ENCODE measurements at regions not wholly inside any gene's neighbourhood (a gene's known extent, or its start where the extent isn't known, plus 50 kb on each side); places are given as distances from the start of the nearest gene placed in this dataset.

GRCh38 chr10:120145107-120145506, 252.6 kb downstream of the SEC23IP start:
- no peak for DNase-seq
- ChIA-PET CTCF (no interaction called here), POLR2A (no interaction called here)
- Histone ChIP-seq H3K4me1 (ENCODE audit: insufficient read depth, low read length) (no peaks in the 10 kb centered on the region), H3K9me3 (ENCODE audit: low read length) (no peaks in the 10 kb centered on the region), H3K36me3 (ENCODE audit: insufficient read depth, low read length) (no peaks in the 10 kb centered on the region), H3K27ac (ENCODE audit: low read depth, low read length) (no peak overlapping the region), H3K4me3 (ENCODE audit: low read length) (no peak overlapping the region), H3K27me3 (ENCODE audit: insufficient read depth, low read length, poor library complexity, severe bottlenecking) (no peaks in the 10 kb centered on the region)
- Mint-ChIP-seq H3K36me3 (no peaks in the 10 kb centered on the region), H3K4me3 (no peak overlapping the region), H3K27ac (no peak overlapping the region), H3K4me1 (no peaks in the 10 kb centered on the region), H3K27me3 (peaks cover 0 to 16% of the 10 kb centered on the region in 2 donors), H3K9me3 (no peaks in the 10 kb centered on the region)

GRCh38 chr10:120156614-120157274, 264.2 kb downstream of the SEC23IP start:
- DNase-seq, result no peak
- CTCF ChIA-PET, result no interaction called here
- no peaks in the 10 kb centered on the region for H3K9me3 ChIP-seq (ENCODE audit: low read length)
- no peak overlapping the region for H3K4me3 ChIP-seq (ENCODE audit: low read length)
- H3K36me3 ChIP-seq (ENCODE audit: insufficient read depth, low read length), result no peaks in the 10 kb centered on the region
- peaks cover 4 to 8% (median 6%) of the 10 kb centered on the region in 5 donors for H3K9me3 Mint-ChIP-seq
- POLR2A ChIA-PET, result no interaction called here
- H3K27ac ChIP-seq (ENCODE audit: low read depth, low read length), result no peak overlapping the region
- H3K27me3 ChIP-seq (ENCODE audit: insufficient read depth, low read length, poor library complexity, severe bottlenecking), result no peaks in the 10 kb centered on the region
- peaks cover 4 to 10% of the 10 kb centered on the region in 2 donors for H3K27me3 Mint-ChIP-seq
- no peaks in the 10 kb centered on the region for H3K4me1 Mint-ChIP-seq
- no peaks in the 10 kb centered on the region for H3K4me1 ChIP-seq (ENCODE audit: insufficient read depth, low read length)
- H3K36me3 Mint-ChIP-seq, result no peaks in the 10 kb centered on the region
- H3K4me3 Mint-ChIP-seq, result no peak overlapping the region
- H3K27ac Mint-ChIP-seq, result no peak overlapping the region

- peaks cover 0 to 2% (median 0%) of the 10 kb centered on the region in 5 donors for H3K9me3 Mint-ChIP-seq
- Histone ChIP-seq H3K9me3 (ENCODE audit: low read length) (no peaks in the 10 kb centered on the region), H3K4me3 (ENCODE audit: low read length) (no peak overlapping the region), H3K27me3 (ENCODE audit: insufficient read depth, low read length, poor library complexity, severe bottlenecking) (no peaks in the 10 kb centered on the region), H3K36me3 (ENCODE audit: insufficient read depth, low read length) (no peaks in the 10 kb centered on the region), H3K27ac (ENCODE audit: low read depth, low read length) (no peak overlapping the region), H3K4me1 (ENCODE audit: insufficient read depth, low read length) (no peaks in the 10 kb centered on the region)
- ChIA-PET CTCF (no interaction called here), POLR2A (no interaction called here)
- no peak for DNase-seq
- H3K4me3 Mint-ChIP-seq, result no peak overlapping the region
- H3K27me3 Mint-ChIP-seq, result peaks cover 0 to 6% of the 10 kb centered on the region in 2 donors
- no peaks in the 10 kb centered on the region for H3K4me1 Mint-ChIP-seq
- no peak overlapping the region for H3K27ac Mint-ChIP-seq
- H3K36me3 Mint-ChIP-seq, result no peaks in the 10 kb centered on the region
Observed at GRCh38 chr10:120161111-120161510, 268.6 kb downstream of the SEC23IP start.

- Histone ChIP-seq H3K27ac (ENCODE audit: low read depth, low read length) (no peak overlapping the region), H3K27me3 (ENCODE audit: insufficient read depth, low read length, poor library complexity, severe bottlenecking) (no peaks in the 10 kb centered on the region), H3K4me3 (ENCODE audit: low read length) (no peak overlapping the region), H3K4me1 (ENCODE audit: insufficient read depth, low read length) (no peaks in the 10 kb centered on the region), H3K36me3 (ENCODE audit: insufficient read depth, low read length) (no peaks in the 10 kb centered on the region), H3K9me3 (ENCODE audit: low read length) (no peaks in the 10 kb centered on the region)
- DNase-seq, result no peak
- H3K27ac Mint-ChIP-seq, result no peak overlapping the region
- H3K4me3 Mint-ChIP-seq, result no peak overlapping the region
- H3K27me3 Mint-ChIP-seq, result peaks cover 0 to 7% of the 10 kb centered on the region in 2 donors
- CTCF ChIA-PET, result no interaction called here
- no peaks in the 10 kb centered on the region for H3K36me3 Mint-ChIP-seq
- H3K4me1 Mint-ChIP-seq, result no peaks in the 10 kb centered on the region
- POLR2A ChIA-PET, result no interaction called here
- peaks cover 0 to 2% (median 0%) of the 10 kb centered on the region in 5 donors for H3K9me3 Mint-ChIP-seq
Observed at GRCh38 chr10:120162471-120162870, 269.9 kb downstream of the SEC23IP start.

GRCh38 chr10:120172356-120172755, 279.8 kb downstream of the SEC23IP start:
- H3K4me1 ChIP-seq (ENCODE audit: insufficient read depth, low read length), result no peaks in the 10 kb centered on the region
- POLR2A ChIA-PET, result no interaction called here

GRCh38 chr10:120174491-120174890, 282.0 kb downstream of the SEC23IP start:
- Mint-ChIP-seq H3K4me1 (no peaks in the 10 kb centered on the region), H3K27me3 (peaks cover 3 to 34% of the 10 kb centered on the region in 2 donors), H3K36me3 (no peaks in the 10 kb centered on the region), H3K4me3 (no peak overlapping the region), H3K27ac (no peak overlapping the region), H3K9me3 (no peaks in the 10 kb centered on the region)
- H3K27me3 ChIP-seq (ENCODE audit: insufficient read depth, low read length, poor library complexity, severe bottlenecking), result no peaks in the 10 kb centered on the region
- DNase-seq, result no peak
- H3K4me1 ChIP-seq (ENCODE audit: insufficient read depth, low read length), result no peaks in the 10 kb centered on the region
- POLR2A ChIA-PET, result no interaction called here
- CTCF ChIA-PET, result no interaction called here
- no peaks in the 10 kb centered on the region for H3K9me3 ChIP-seq (ENCODE audit: low read length)
- H3K27ac ChIP-seq (ENCODE audit: low read depth, low read length), result no peak overlapping the region
- no peak overlapping the region for H3K4me3 ChIP-seq (ENCODE audit: low read length)
- no peaks in the 10 kb centered on the region for H3K36me3 ChIP-seq (ENCODE audit: insufficient read depth, low read length)

More at GRCh38 chr10:120172356-120172755, 279.8 kb downstream of the SEC23IP start:
- no peaks in the 10 kb centered on the region for H3K36me3 Mint-ChIP-seq
- H3K27ac ChIP-seq (ENCODE audit: low read depth, low read length), result no peak overlapping the region
- CTCF ChIA-PET, result no interaction called here
- H3K9me3 ChIP-seq (ENCODE audit: low read length), result no peaks in the 10 kb centered on the region
- no peak for DNase-seq
- H3K9me3 Mint-ChIP-seq, result no peaks in the 10 kb centered on the region
- peaks cover 5 to 21% of the 10 kb centered on the region in 2 donors for H3K27me3 Mint-ChIP-seq
- H3K27me3 ChIP-seq (ENCODE audit: insufficient read depth, low read length, poor library complexity, severe bottlenecking), result no peaks in the 10 kb centered on the region
- H3K4me3 ChIP-seq (ENCODE audit: low read length), result no peak overlapping the region
- H3K36me3 ChIP-seq (ENCODE audit: insufficient read depth, low read length), result no peaks in the 10 kb centered on the region
- no peaks in the 10 kb centered on the region for H3K4me1 Mint-ChIP-seq
- H3K27ac Mint-ChIP-seq, result no peak overlapping the region
- no peak overlapping the region for H3K4me3 Mint-ChIP-seq

GRCh38 chr10:120177330-120177729, 279.7 kb upstream of the PLPP4 start:
- POLR2A ChIA-PET, result no interaction called here
- H3K4me3 Mint-ChIP-seq, result no peak overlapping the region
- no peaks in the 10 kb centered on the region for H3K9me3 Mint-ChIP-seq

GRCh38 chr10:120180160-120180559, 276.9 kb upstream of the PLPP4 start:
- no peaks in the 10 kb centered on the region for H3K4me1 ChIP-seq (ENCODE audit: insufficient read depth, low read length)
- no peaks in the 10 kb centered on the region for H3K9me3 ChIP-seq (ENCODE audit: low read length)
- ChIA-PET CTCF (no interaction called here), POLR2A (no interaction called here)
- peaks cover 4 to 18% of the 10 kb centered on the region in 2 donors for H3K27me3 Mint-ChIP-seq
- no peak overlapping the region for H3K4me3 ChIP-seq (ENCODE audit: low read length)
- no peak overlapping the region for H3K4me3 Mint-ChIP-seq
- no peaks in the 10 kb centered on the region for H3K27me3 ChIP-seq (ENCODE audit: insufficient read depth, low read length, poor library complexity, severe bottlenecking)
- no peaks in the 10 kb centered on the region for H3K4me1 Mint-ChIP-seq
- H3K36me3 ChIP-seq (ENCODE audit: insufficient read depth, low read length), result no peaks in the 10 kb centered on the region
- no peak for DNase-seq
- no peaks in the 10 kb centered on the region for H3K36me3 Mint-ChIP-seq
- H3K9me3 Mint-ChIP-seq, result no peaks in the 10 kb centered on the region
- H3K27ac Mint-ChIP-seq, result no peak overlapping the region
- H3K27ac ChIP-seq (ENCODE audit: low read depth, low read length), result no peak overlapping the region

More at GRCh38 chr10:120177330-120177729, 279.7 kb upstream of the PLPP4 start:
- Mint-ChIP-seq H3K36me3 (no peaks in the 10 kb centered on the region), H3K27me3 (peaks cover 0 to 24% of the 10 kb centered on the region in 2 donors), H3K4me1 (no peaks in the 10 kb centered on the region), H3K27ac (no peak overlapping the region)
- H3K27me3 ChIP-seq (ENCODE audit: insufficient read depth, low read length, poor library complexity, severe bottlenecking), result no peaks in the 10 kb centered on the region
- H3K4me3 ChIP-seq (ENCODE audit: low read length), result no peak overlapping the region
- CTCF ChIA-PET, result no interaction called here
- H3K27ac ChIP-seq (ENCODE audit: low read depth, low read length), result no peak overlapping the region
- no peaks in the 10 kb centered on the region for H3K4me1 ChIP-seq (ENCODE audit: insufficient read depth, low read length)
- H3K9me3 ChIP-seq (ENCODE audit: low read length), result no peaks in the 10 kb centered on the region
- DNase-seq, result no peak
- no peaks in the 10 kb centered on the region for H3K36me3 ChIP-seq (ENCODE audit: insufficient read depth, low read length)

Data from CD8-positive, alpha-beta memory T cell (primary cell).